ENCODE measurements at regions not wholly inside any gene's neighbourhood (a gene's known extent, or its start where the extent isn't known, plus 50 kb on each side); places are given as distances from the start of the nearest gene placed in this dataset.
"Not testable (repeated sequence)": the region's sequence is repeated elsewhere in the genome, so short reads cannot be mapped to it uniquely, and the experiment has no call there.

- peak; percentile 43 for DNase-seq (ENCODE audit: low read depth, low spot score)
These were observed 638.6 kb upstream of the TBL1XR1 start for GRCh38 chr3:177835917-177836316.

- DNase-seq (ENCODE audit: low read depth, low spot score), result no peak
These were observed 639.4 kb upstream of the TBL1XR1 start for GRCh38 chr3:177836671-177837070.

GRCh38 chr3:177837951-177838655, 640.8 kb upstream of the TBL1XR1 start:
- no peak for DNase-seq (ENCODE audit: low read depth, low spot score)

GRCh38 chr3:177838766-177839350, 641.6 kb upstream of the TBL1XR1 start:
- DNase-seq (ENCODE audit: low read depth, low spot score), result no peak

- no peak for DNase-seq (ENCODE audit: low read depth, low spot score)
These were observed 645.0 kb upstream of the TBL1XR1 start for GRCh38 chr3:177842302-177842701.

- DNase-seq (ENCODE audit: low read depth, low spot score), result no peak
These were observed 645.8 kb upstream of the TBL1XR1 start for GRCh38 chr3:177842743-177843734.

- DNase-seq (ENCODE audit: low read depth, low spot score), result no peak
These were observed 654.9 kb upstream of the TBL1XR1 start for GRCh38 chr3:177852001-177852807.

- no peak for DNase-seq (ENCODE audit: low read depth, low spot score)
These were observed 657.7 kb upstream of the TBL1XR1 start for GRCh38 chr3:177855021-177855420.

- no peak for DNase-seq (ENCODE audit: low read depth, low spot score)
These were observed 662.9 kb upstream of the TBL1XR1 start for GRCh38 chr3:177860184-177860583.

- DNase-seq (ENCODE audit: low read depth, low spot score), result no peak
These were observed 665.7 kb upstream of the TBL1XR1 start for GRCh38 chr3:177862962-177863491.

- DNase-seq (ENCODE audit: low read depth, low spot score), result not testable (repeated sequence)
These were observed 665.0 kb upstream of the KCNMB2 start for GRCh38 chr3:177871267-177871666.

- no peak for DNase-seq (ENCODE audit: low read depth, low spot score)
These were observed 658.0 kb upstream of the KCNMB2 start for GRCh38 chr3:177878192-177878591.

GRCh38 chr3:177878957-177879356, 657.3 kb upstream of the KCNMB2 start:
- no peak for DNase-seq (ENCODE audit: low read depth, low spot score)

- no peak for DNase-seq (ENCODE audit: low read depth, low spot score)
These were observed 654.9 kb upstream of the KCNMB2 start for GRCh38 chr3:177881351-177881750.

GRCh38 chr3:177882124-177882648, 654.0 kb upstream of the KCNMB2 start:
- DNase-seq (ENCODE audit: low read depth, low spot score), result no peak

GRCh38 chr3:177883091-177883490, 653.1 kb upstream of the KCNMB2 start:
- no peak for DNase-seq (ENCODE audit: low read depth, low spot score)

- no peak for DNase-seq (ENCODE audit: low read depth, low spot score)
These were observed 652.3 kb upstream of the KCNMB2 start for GRCh38 chr3:177883957-177884356.

- no peak for DNase-seq (ENCODE audit: low read depth, low spot score)
These were observed 651.2 kb upstream of the KCNMB2 start for GRCh38 chr3:177885063-177885462.

GRCh38 chr3:177886501-177886900, 649.7 kb upstream of the KCNMB2 start:
- no peak for DNase-seq (ENCODE audit: low read depth, low spot score)

GRCh38 chr3:177887475-177887874, 648.8 kb upstream of the KCNMB2 start:
- DNase-seq (ENCODE audit: low read depth, low spot score), result no peak

GRCh38 chr3:177889161-177889560, 647.1 kb upstream of the KCNMB2 start:
- DNase-seq (ENCODE audit: low read depth, low spot score), result no peak

Measured in smooth muscle cell of the brain vasculature (primary cell).